Prostate gland (tissue), 2 donors: ENCODE measurements at regions not wholly inside any gene's neighbourhood (a gene's known extent, or its start where the extent isn't known, plus 50 kb on each side); places are given as distances from the start of the nearest gene placed in this dataset.

Experiments
- POLR2A ChIP-seq: fragments of 450-650 bp; IDR thresholded peaks from one replicate; pipeline ENCODE4 v1.6.1; 2016; ENCODE audit warnings: antibody characterized with exemption, mild to moderate bottlenecking
- POLR2AphosphoS5 ChIP-seq: sonication (generic); formaldehyde crosslinking; IDR thresholded peaks from one replicate; pipeline ENCODE4 v1.6.1; 2017; ENCODE audit warnings: antibody characterized with exemption
- TF ChIP-seq, protein P1 (sequence below), 4 experiments: fragments of 200-600 bp in 2 of 4; fragments of 450-650 bp in 2 of 4; sonication (generic) in 2 of 4; IDR thresholded peaks; 1 replicate in 3 of 4; 2 replicates in 1 of 4; pipeline ENCODE4 v1.5.1; 2016 to 2019; ENCODE audit warnings: antibody characterized with exemption in 4 of 4, mild to moderate bottlenecking in 2 of 4, moderate library complexity in 2 of 4

DNA sequence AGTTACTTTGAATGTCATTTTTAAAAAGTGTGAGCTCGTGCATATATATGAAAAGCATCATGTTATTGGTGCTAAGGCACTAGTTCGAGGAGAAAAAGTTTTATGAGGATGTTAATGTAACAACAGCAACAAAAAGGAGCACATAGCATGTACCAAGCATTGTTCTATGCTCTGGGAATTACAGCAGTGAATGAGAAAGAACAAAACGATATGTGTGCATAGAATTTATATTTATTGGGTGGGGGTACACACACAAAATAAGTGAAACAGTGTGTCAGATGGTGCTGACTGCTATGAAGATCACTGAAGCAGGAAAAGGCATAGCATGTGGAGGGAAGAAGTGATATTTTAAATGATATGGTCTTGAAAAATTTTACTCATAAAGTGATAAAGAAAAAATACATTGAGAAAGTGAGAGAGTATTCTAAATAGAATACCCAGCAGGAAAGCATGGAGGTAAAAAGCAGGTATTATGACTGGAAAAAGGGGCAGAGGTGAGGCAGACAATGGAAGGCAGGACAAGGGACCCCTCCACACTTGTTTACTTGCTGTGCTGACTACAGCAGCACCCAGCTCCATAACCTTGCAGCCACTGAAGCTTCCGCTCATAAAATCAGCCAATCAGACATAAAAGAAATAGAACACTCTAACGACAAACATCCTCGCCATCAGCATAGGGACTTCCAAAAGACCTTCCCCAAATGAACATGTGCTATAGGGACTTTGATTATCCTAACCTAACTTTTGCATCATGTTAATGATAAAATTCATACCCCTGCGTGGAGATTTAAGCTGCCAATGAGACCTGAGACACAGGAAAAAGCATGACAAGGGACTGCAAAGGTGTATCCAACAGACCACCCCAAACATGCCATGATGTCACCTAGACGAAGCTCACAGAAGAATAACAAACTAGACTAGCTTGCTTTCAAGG is 119.9 kb downstream of the HFE start:
- TF ChIP-seq, protein P1, sequence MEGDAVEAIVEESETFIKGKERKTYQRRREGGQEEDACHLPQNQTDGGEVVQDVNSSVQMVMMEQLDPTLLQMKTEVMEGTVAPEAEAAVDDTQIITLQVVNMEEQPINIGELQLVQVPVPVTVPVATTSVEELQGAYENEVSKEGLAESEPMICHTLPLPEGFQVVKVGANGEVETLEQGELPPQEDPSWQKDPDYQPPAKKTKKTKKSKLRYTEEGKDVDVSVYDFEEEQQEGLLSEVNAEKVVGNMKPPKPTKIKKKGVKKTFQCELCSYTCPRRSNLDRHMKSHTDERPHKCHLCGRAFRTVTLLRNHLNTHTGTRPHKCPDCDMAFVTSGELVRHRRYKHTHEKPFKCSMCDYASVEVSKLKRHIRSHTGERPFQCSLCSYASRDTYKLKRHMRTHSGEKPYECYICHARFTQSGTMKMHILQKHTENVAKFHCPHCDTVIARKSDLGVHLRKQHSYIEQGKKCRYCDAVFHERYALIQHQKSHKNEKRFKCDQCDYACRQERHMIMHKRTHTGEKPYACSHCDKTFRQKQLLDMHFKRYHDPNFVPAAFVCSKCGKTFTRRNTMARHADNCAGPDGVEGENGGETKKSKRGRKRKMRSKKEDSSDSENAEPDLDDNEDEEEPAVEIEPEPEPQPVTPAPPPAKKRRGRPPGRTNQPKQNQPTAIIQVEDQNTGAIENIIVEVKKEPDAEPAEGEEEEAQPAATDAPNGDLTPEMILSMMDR (IDR thresholded peaks at IDR 0.05): no peak
- no peak for TF ChIP-seq POLR2A
- no peak for TF ChIP-seq POLR2AphosphoS5
